HG03432 (cell line): ENCODE measurements at regions not wholly inside any gene's neighbourhood (a gene's known extent, or its start where the extent isn't known, plus 50 kb on each side); places are given as distances from the start of the nearest gene placed in this dataset.

Experiments
- ATAC-seq: cut with Tn5 transposase; IDR thresholded peaks from one replicate; pipeline ENCODE4 v1.9.1; 2021; ENCODE audit warnings: mild to moderate bottlenecking, moderate library complexity; ENCODE audit not compliant: unreplicated experiment

DNA sequence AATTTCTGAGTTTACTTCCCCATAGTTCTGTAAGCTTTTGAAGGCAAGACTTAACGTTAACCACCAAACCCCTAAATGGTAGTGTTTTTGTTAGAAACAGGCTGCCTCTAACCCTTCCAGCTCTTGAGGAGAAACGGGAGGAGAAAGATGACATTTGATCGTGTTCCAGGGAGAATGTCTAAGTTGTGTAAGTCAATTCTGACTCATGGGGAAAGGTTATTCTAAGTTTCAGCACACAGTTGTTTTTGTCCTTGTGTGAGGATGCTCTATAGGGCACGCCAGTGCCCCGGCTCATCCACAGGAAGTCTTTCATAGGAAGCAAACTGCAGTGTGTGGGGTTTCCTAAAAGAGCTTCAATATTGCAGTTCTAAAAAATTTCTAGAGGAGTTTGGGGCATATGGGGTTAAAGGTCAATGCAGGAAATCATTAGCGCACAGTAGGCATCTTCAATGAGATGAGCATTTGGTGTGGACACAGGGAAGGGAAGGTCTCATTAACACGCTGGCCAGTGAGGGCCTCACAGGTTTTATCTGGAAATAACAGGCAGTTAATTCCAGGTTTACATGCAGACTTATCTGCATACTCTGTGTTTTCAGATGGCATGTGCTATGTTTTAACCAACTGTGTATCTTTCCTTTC lies 638.2 kb upstream of the IGFBP3 start:
- no peak for ATAC-seq

DNA sequence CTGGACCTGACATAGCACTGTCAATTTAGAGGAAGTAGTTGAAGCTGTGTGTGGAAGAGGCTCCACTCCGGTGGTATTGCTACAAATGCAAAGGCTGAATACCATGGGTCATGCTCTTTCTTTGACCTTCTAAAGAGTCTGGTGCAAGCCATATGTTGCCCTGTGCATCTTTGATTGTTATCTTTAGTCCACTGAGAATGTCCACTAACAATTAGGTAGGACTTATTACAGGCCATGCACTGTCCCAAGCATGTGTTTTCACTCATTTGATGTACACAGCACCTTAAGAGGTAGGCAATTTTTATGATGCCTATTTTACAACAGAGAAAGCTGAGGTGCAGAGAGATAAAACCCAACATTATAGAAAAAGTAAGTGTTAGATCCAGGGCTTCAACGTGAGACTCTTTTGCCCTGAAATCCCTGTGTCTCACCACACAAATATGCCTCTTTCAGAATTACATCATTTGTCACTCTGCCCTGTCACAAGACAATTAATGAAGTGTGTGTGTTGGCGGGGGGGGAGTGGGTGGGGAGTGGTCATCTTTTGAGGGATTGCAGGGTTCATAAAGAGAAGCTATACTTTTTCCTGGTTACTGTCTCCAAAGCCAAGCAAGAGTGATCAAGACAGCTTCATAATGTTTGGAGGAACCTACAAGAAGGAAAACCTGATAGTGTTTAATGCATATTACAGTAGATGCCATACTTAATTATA lies 637.6 kb upstream of the IGFBP3 start:
- ATAC-seq = no peak

DNA sequence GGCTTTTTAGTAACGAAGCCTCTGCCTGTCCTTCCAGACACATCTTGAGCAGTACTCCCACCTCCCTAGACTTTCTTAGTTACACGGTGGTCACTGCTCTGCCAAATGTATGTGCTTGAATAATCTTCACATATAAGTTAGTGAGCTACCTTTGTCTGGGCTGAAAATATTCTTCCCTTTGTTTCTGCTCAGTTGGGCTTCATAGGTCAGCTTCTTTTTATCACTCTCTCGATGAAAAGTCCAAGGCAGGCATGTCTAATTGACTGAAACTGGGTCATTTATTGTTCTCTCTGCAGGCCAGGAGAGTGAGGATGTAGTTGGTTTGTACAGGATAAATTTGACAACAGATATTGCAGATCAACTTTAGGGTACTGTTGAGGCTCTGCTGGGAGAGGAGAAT lies 636.7 kb upstream of the IGFBP3 start:
- no peak for ATAC-seq

DNA sequence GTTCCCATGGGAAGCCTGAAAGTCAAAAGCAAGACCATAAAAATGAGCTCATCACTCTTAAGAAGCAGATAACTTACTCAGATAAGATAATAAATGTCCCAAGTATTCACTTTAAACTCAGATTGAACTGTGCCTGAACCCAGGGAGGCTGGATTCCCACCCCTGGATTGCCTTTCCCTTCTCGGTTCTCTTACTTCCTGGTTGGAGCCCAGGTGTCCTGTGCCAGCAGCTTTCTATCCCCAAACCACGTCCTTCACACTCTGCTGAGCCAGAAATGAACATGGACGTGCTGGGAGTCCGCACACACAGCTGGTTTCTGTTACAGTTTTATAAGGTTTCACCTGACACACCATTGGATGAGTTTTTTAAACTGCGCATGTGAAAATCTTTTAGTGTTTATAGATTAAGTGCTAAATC lies 636.2 kb upstream of the IGFBP3 start:
- ATAC-seq = no peak

DNA sequence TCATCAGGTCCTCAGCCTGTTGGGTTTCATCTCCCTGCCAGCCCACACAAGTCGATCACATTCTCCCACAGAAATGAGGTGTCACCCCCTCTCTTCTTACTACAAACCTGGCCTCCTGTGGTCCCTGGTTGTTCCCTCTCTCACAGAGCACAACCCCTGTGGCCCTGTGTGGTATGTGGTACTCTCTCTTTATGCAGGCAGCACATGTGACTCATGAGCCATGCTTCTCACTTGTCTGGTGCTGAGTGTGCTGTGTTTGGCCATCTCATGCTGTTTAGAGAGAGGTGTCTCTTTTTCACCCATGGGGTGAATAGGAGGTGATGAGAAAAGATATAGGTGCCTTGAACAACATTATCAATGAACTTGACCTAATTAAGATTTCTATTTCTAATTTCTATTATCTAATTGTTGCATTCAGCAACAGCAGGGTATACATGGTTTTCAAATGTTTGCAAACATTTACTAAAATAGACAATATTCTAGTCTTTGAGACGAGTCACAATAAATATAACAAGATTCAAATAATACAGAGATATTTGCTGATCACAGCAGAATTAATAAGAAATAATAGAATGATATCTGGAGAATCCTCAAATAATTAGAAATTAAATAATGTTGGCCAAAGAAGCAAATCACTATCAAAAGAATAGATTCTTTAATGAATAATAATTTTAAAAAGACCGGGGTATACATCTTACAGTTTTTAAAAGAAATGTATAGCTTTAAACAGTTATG lies 633.8 kb upstream of the IGFBP3 start:
- no peak for ATAC-seq

DNA sequence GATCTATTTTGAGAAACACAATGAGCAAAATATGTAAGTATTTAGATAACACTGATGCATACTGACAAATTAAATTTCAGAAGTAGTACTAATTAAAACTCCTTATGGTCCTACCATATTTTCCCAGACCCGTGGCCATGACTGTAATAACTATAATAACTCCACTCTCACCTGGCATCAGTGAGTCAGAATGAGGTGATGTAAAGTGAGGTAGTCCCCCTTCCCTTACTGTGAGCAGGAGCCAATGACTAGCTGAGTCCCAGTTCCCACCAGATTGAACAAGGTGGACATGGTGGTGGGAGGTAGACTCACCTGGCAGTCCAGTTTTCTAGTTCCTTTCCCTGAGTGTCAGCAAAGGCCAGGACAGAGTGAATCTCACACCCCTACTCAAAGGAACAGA lies 630.5 kb upstream of the IGFBP3 start:
- no peak for ATAC-seq

DNA sequence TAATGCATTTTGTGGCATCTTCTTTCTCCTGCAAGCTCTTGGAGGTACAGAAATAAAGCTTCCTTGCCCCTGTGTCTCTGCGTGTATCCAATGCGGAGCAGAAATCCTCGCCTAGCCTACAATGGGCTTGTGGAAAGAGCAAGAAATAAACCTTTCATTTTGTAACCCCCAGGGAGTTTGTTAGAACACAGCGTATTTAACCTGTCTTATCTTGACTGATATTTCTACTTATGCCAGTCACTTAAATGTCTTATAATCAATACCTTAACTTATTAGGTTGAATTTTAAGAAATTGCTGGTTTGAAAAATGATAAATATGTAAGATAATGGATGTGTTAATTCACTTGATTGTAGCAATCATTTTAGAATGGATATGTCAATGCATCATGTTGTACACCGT lies 629.8 kb upstream of the IGFBP3 start:
- no peak for ATAC-seq

DNA sequence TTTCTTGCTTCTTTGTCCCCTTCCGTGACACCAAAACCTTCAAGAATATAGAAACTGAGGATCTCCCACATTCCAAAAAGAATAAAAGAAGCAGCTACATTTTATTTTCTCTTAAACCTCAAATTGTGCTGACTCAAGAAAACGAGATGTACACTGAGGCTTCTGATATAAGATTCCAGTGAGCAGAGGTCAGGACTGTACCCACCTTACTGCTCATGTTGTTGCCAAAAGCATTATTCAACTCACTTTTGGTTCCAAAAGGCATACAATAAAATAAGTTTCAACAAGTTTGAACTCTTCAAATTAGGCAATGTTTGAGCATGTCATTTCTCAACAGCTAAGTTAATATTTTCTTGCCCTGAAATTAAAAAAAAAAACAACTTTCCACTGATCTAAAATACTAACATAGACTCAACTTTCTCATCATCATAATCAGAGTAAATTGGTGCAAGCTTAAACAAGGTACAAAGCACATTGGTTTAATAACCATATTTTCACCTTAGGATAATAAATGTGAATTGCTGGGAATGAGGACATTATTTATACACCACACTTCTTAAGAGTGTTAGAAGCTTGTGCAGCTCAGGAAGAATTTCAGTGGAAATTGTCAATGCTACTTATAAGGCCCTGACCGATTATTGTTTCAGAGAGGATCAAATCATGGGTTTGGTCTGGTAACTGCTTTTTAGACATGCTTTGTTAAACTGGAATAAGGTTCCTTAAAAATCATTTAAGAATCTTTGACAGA lies 629.0 kb upstream of the IGFBP3 start:
- no peak for ATAC-seq

DNA sequence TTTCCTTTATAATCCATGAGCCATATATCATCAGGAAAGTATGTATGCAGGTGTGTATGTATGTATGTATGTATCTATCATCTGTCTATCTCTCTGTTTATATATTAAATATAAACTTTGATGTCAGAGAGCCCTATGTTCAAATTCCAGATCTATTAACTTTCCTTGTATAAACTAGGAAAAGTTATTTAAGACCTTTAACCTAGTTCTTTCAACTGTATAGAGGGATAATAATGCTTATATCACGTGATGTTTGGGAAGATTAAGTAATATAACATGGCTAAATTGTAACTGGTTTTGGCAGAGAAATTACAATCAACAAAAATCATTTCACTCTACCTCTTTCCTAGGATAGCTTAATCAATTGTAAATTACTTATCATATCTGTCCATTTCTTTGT lies 628.3 kb upstream of the IGFBP3 start:
- ATAC-seq = no peak

DNA sequence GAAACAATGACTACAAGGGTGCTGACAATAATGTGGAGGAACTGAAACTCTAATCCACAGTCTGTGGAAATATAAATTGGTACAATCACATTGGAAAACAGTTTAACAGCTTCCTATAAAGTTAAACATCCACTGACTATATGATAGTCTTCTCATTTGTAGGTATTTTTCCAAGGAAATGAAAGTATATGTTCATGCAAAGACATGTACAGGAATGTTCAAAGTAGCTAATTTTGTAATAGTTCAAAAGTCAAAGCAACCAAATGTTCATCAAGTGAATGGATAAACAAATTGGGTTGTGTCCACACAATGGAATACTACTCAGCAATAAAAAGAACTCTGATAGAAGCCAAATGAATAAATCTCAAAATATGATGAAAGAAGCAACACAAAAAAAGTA lies 626.0 kb upstream of the IGFBP3 start:
- no peak for ATAC-seq

DNA sequence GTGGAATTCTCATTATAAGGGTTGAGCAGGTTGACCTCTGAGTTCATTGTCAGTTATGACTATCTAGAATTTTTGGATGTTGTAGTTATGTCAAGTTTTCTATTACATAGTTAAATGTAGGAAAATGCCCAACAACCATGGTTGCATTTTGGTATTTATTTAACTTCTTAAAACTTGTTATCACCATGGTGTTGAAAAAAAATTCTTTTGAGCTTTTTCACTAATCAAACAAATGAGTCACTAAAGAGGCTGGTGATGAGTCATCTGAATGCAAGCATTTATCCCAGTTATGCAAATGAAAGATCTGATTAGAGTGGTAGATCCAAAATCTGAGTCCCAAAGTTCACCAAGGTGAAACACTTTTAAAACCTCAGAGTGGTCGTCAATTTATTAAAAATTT lies 624.7 kb upstream of the IGFBP3 start:
- no peak for ATAC-seq

DNA sequence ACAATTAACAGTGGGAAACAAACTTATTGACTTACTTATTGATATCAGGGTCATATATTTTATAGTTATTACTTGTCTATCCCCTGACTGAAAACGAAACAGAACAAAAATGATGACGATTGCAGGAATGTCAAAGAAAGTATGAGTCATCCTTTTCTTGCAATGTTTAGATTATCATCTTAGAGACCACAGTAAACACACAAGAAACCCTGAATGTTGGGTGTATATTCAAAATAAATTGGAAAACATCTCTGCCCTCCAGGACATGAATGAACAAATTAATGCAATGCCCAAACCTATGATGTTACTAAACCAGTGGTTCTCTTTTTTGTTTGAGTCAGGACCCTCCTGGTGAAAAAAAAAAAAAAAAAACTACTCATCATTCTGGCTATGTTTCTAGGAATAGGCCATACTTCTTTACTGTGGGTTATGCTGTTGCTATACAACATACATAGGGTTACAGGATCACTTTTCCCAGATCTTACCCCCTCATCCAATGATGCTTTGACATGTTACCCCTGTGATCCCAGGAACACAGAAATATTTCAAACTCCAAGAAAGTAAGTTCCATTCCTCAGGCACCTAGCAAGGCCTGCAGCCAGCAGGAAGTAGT lies 623.4 kb upstream of the IGFBP3 start:
- no peak for ATAC-seq

DNA sequence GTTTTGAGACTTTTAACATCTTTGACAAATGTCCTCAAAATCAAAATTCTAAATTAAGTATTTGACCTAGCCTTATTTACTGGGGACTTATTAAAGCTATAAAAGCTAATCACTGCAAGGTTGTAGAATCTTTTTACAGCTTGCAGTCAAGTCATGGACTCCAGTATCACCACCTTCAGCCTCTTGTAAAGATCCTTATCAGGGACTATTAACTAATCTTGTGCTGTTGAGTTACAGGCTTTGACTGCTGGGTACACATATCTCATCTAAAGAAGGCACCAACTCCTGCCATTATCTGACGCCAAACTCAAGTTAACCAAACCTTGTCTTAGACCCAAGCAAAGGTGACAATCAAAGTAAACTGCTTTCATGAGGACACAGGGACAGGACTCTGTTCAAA lies 621.0 kb upstream of the IGFBP3 start:
- no peak for ATAC-seq

DNA sequence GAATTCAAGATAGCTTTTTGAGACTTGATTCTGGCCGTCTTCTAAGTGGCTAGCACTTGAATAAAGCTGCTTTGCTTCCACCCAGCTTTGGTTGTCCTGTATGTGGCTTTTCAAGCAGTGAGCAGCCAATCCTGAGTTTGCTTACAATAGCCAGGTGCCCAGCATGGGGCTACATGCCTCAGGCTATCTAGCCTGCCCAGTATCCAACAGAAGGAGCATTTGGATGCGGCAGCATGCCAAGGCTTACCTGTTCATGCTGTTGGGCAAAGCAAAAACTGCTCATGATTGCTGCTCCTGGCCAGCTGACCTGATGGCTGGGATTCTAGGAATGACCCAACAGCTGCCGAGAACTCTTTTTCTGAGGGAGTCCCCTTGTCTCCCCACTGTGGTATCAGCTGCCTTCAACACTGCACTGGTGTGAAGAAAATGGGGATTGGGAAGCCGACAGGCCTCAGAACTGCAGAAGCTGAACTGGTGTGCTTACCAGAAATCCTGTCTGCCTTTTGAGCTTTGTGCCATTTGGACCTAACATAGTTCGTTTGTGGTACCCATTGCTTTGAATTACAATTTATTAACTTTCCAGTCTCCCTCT lies 618.9 kb upstream of the IGFBP3 start:
- ATAC-seq = no peak

DNA sequence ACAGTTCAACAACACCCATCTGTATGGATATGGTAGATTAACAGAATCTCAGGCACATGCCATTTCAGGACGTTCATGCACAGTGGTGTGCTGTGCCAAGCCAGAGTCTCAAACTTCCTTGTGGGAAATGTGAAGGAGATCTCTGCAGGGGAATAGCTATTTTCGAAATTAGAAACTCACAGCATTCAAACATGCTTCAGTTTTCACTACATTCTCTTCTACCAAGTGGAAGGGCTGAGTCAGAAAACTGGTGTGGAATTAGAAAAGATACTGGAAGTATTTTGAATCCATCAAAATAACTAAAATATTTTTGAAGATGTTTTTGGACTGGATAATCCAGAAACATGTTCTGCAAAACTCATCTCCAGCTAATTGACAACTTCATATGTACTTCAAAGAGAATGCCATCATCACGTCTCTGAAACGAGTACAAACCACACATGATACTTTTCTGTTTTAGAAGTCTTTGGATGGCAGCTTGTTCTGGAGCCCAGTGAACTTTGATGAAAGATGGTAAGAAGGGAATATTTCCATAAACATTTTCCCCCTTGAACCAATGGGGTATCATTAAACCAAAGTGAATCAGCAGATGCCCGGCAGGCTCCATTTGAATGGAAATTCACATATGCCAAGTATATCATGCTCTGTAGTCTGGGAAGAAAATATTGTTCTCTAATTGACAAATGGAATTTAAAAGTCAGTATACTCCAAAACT lies 616.3 kb upstream of the IGFBP3 start:
- no peak for ATAC-seq

DNA sequence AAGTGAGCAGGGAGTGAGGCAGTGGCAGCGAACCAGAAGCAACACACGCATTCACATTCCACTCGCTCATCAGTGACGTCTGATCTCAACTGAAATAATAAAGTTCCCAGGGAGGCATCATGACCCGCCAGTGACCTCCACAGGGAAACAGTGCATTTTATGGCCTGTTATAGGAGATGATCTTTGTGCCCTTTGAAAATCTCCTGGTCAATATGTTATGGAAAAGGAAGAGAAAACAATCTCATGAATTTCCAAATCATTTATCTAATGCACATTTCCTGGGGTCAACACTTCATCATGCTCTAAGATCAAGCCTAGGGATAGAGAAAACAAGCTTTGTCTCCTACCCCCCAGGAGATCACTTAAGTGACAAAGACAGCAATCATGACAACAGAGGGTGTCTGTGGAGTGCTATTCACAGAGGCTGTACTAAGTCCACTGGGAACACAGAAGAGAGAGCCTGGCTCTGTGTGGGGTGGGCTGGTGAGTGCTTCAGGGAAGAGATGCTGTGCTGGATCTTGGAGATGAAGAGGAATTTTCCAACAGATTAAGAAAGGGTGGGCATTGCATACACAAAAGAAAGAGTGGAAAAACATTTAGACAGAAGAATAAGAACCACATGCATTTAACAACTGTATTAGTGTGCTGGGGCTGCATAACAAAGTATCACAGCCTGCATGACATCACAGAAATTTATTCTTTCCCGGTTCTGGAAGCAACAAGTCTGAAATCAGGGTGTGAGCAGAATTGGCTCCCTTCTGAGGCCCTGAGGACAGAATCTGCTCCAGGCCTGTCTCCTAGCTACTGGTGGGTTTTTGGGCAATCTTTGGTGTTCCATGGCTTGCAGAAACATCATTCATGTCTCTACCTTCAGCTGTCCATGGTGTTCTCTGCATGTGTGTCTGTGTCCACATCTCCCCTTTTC lies 613.9 kb upstream of the IGFBP3 start:
- ATAC-seq = no peak

DNA sequence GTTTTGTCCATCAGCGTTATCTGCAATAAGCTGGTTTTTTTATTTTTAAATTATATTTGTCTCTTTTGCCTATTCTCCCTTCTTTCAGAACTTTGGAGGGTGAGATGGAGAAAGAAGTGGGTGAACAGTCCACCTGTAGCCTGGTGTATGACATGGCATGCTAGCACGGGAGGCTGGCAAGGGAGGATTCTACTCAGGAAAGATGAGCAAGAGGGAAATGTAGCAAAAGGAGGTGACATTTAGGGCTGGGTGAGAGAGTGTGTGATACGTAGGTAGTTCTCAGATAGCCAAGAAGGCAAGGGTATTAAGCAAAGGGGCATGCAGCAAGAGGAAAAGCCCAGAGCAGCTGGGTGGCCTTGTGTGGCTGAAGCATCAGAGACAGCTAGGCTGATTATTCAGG lies 612.9 kb upstream of the IGFBP3 start:
- no peak for ATAC-seq

DNA sequence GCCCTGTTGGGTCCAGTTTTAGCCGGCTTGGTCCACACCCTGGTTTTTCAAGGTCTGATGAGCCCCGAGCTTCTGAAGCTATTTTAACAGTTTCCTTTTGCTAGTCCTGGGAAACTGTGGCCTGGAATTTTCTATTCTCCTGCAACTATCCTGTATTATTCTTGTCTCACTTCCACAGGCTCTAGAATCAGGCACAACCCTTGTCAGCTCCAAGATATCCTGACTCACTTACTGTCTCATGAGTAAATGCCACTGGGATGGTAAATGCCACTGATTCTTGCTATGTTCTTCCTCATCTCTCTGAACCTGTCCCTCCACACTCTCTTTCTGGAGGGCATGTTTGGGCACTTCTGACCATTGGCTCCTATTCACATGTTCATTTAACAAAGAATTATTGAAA lies 611.5 kb upstream of the IGFBP3 start:
- ATAC-seq = no peak
